ENCODE measurements at regions not wholly inside any gene's neighbourhood (a gene's known extent, or its start where the extent isn't known, plus 50 kb on each side); places are given as distances from the start of the nearest gene placed in this dataset.
A peak's percentile ranks its signal among the peaks of the same experiment; 100 is the strongest.

DNA sequence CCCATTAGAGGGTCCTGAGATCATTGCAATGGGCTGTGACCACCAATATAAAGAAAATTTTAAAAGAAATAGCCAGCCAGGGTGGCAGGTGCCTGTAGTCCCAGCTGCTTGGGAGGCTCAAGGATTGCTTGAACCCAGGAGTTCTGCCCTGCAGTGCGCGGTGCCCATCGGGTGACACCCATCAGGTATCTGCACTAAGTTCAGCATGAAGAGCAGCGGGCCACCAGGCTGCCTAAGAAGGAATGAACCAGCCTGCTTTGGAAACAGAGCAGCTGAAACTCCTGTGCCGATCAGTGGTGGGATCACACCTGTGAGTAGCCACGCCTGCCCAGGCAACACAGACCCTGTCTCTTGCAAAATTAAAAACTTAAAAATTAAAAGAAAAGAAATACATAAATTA, 102.5 kb upstream of the FOXC1 start:
- DNase-seq (ENCODE audit: extremely low read depth in 1 of 11, low read depth in 9 of 11, low spot score in 4 of 11): no peak

DNA sequence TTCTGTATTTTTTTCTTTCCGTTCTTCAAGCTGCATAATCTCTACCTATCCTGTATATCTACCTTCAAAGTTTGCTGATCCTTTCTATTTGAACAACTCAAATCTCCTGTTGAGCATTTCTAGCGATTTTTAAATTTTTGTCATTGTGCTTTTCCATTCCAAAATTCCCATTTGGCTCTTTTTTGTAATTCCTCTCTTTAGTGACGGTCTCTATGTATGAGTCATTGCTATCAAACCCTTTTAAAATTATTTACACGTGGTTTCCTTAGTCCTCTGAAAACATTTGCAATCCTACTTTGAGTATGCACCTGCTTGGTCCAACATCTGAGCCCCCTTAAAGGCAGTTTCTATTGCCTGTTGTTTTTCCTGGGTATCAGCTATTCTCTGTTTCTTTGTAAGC, 100.5 kb upstream of the FOXC1 start:
- DNase-seq (ENCODE audit: extremely low read depth in 1 of 11, low read depth in 9 of 11, low spot score in 4 of 11): no peak

DNA sequence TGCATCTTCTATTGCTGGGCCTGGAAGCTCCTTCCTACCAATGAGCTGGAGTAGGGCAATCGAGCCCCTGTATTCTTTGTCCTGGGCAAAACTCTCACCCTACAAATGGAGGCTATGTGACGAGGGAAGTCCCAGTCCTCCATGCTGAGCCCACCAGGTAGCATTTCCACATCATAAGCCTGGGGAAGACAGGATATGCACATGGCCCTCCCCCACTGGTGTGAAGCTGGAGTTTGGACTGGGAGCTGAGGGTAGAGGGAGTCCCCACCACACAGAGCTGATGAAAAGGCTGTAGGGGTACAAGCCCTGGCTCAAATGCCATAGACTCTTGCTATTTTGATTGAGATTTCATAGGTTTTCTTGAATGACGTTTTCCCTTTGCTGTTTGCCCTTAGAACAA, 99.5 kb upstream of the FOXC1 start:
- no peak for DNase-seq (ENCODE audit: extremely low read depth in 1 of 11, low read depth in 9 of 11, low spot score in 4 of 11)

DNA sequence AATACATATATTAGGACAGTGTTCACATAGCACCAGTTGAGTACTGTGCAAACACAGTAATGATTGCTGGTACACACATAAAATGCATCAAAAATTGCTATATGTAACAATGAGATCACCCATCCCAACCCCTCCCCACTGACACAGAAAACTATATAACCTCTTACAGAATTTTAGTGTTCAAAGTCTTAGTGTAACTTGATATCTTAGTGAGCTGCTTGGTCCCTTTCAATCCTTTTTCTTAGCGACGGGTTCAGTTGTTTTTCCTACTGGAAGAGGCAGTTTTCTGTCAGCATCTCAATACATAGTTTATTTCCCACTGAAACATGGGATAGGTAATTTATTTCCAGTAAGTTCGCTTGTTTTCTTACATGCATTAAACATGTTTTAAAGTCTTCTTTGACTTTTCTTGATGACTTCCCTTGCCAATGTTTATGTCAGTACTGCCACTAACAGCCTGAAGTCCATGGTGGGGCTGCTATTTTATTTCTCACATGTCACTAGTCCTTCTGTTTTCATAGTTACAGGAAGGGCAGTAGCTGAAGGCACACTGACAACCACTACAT, 96.4 kb upstream of the FOXC1 start:
- DNase-seq (ENCODE audit: extremely low read depth in 1 of 11, low read depth in 9 of 11, low spot score in 4 of 11): no peak

DNA sequence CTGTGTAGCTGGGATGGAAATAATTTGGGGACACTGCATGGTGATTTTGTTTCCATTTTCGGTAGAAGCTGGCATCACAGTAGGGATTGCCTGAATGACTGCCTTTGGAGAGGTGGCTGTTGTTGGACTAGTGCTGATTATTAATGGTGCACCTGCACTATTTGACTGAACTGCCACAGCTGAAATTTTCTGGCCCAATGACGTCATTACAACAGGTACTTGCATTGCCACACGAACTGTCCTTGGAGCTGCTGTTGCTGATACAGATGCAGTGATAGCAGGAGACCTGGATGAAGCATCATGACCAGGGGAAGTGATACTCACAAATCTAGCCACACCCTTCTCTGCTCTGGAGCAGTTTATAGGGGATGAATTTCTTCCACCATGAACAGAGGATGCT, 95.6 kb upstream of the FOXC1 start:
- DNase-seq (ENCODE audit: extremely low read depth in 1 of 11, low read depth in 9 of 11, low spot score in 4 of 11): no peak

DNA sequence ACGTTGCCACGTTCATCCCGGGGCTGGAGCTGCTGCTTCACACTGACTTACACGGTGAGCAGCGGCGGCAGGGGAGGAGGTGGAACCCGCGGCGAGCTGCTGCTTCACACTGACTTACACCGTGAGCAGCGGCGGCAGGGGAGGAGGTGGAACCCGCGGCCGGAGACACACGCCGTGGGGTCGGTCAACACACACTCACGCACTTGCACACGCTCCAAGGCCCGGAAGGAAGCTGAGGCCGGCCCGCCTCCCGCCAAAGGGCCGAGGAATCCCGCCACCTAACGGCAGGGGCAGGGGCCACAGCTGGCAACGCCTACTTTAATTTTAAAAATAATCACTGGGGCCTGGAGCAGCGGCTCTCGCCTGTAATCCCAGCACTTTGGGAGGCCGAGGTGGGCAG, 94.4 kb upstream of the FOXC1 start:
- no peak for DNase-seq (ENCODE audit: extremely low read depth in 1 of 11, low read depth in 9 of 11, low spot score in 4 of 11)

DNA sequence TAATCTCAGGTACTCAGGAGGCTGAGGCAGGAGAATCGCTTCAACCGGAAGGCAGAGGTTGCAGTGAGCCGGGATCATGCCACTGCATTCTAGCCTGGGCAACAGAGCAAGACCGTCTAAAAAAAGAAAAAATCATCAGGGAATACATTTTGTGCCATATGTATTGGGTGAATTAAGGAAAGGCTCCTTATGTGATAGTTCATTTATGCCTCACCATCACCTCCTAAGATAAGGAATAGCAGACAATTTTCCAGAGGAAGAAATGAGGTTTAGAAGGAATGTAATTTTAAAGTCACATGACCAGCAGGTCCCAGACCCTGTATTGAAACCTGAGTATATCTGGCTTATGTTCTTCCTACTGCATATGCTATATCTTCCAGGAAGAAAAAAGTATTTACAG, 93.9 kb upstream of the FOXC1 start:
- DNase-seq (ENCODE audit: extremely low read depth in 1 of 11, low read depth in 9 of 11, low spot score in 4 of 11): no peak

DNA sequence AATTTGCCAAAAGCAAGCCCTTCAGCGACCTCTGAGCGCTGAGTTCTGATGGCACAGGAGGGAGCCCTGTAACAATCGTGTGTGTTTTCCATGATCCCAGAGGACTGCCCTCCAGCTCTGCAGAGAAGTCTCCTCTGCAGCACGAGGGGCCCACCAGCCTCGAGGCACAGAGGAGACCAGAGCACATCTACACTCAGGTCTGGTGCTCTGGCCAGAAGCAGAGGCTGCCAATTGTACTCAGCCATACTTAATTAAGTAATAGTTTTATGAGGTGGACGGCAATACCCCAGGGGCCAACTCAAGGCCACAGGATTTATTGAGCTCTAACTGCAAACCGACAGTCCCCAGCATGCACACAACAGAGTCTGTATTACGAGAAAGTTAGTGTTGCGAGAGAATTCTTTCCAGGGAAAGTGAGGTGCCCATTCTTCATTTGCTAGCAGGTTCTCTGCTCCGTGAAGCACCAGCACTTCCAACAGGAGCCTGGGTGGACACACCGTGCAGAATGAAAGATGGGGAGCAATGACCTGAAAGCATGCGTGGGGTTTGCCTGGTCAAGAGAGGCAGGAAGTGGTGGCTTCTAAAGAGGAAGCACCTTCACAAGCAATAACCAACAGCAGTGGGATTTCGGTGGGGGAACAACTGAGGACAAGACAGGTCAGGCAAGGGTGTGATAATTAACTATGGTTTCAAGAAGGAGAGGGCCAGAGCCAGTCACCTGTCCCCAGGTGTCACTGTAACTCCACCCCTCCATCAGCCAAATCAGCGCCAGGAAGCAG, 92.8 kb upstream of the FOXC1 start:
- DNase-seq (ENCODE audit: extremely low read depth in 1 of 11, low read depth in 9 of 11, low spot score in 4 of 11): no peak

DNA sequence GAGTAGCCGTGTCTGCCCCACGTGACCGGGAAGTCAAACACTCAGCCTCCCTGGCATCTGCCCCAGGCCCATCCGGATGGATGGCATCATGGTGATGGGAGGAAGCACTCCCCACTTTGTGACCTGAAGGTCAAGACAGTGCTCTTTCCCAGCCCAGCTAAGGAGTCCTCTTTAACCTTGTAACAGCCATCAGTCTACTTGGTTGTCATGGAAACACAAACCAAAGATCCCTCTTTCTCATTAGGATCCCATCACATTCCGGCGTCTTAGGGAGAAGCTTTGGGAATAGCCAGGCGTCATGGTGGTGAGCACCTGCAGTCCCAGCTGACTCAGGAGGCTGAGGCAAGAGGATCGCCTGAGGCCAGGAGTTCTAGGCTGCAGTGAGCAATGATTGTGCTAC, 90.9 kb upstream of the FOXC1 start:
- no peak for DNase-seq (ENCODE audit: extremely low read depth in 1 of 11, low read depth in 9 of 11, low spot score in 4 of 11)

DNA sequence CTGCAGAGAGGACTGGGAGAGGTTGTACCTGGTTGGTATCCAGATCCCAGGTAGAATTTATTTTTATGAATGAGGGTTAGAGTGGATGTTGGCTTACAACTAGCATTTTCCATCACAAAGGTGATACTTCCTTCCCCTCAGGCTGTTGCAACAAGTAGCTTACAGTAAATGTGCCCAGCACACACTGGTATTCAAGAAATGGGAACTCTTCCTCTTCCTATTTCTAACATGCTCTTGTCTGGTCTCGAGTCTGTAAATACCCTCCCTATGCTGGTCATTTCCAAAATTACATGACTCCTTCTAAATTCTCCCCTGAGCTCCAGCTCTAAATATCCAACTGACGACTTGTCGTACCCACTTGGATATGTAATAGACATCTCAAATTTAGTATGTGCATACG, 90.1 kb upstream of the FOXC1 start:
- no peak for DNase-seq (ENCODE audit: extremely low read depth in 1 of 11, low read depth in 9 of 11, low spot score in 4 of 11)

DNA sequence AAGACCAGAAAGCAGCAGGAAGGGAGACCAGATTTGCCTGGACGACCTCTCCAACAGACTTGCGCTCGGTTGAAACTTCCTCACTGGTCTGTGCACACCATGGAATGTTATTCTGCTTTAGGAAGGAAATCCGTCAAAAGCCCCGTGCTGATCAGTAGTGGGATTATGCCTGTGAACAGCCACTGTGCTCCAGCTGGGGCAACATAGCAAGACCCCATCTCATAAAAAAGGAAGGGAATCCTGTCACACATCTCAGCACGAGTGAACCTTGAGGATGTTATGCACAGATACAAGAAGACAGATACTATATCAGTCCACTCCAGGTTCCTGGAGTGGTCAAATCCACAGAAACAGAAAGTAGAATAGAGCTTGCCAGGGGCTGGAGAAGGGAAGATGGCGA, 86.9 kb upstream of the FOXC1 start:
- no peak for DNase-seq (ENCODE audit: extremely low read depth in 1 of 11, low read depth in 9 of 11, low spot score in 4 of 11)

DNA sequence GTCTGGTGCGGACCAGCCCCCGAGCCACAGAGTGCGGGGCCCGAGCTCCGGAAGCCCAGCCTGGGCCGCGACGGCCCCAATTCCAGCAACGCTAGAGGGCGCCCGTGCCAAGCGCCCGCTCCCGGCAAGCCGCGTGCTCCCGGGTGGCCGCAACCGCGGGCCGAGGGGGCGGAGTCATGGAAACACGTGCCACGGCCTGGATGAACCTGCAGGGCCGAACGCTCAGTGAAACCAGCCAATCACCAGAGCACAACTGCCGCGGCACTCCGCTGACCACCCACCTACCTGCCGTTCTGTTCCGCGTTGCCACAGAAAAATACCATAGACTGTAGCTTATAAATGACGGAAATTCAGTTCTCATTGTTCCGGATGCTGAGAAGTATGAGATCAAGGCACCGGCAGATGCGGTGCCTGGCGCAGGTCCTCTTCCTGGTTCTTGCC, 85.7 kb upstream of the FOXC1 start:
- peak; percentile 28 to 68 (median 55) for DNase-seq (ENCODE audit: extremely low read depth in 1 of 11, low read depth in 9 of 11, low spot score in 4 of 11)

DNA sequence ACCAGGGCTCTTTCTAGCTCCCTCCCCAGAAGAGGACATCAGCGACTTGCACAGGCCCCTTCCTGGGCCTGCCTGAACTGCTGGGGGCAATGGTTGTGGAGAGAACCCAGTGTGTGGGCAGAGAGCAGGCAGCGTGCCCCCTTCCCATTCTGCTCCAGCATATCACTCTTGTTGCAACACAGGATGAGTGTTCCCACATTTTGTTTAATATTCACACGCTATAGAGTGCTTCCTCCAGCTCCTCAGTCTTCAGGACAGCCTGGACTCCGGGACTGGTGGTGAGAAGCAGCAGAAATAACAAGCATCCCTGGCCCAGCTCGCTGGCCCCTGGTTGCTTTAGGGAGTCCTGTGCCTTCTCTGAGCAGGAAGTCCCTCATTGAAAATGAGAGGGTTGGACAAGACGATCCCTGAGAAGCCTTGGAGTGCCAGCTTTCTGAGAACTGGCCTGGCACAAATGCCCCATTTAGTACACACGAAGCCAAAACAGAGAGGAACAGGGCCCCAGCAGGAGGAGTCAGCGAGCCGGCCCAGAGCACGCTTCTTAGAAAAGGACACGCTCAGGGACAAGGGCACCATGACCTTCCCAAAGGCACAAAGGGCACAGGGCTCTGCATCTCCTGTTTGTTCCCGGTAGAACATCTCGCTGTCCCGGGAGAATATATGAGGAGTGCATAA, 84.2 kb upstream of the FOXC1 start:
- DNase-seq (ENCODE audit: extremely low read depth in 1 of 11, low read depth in 9 of 11, low spot score in 4 of 11): no peak

DNA sequence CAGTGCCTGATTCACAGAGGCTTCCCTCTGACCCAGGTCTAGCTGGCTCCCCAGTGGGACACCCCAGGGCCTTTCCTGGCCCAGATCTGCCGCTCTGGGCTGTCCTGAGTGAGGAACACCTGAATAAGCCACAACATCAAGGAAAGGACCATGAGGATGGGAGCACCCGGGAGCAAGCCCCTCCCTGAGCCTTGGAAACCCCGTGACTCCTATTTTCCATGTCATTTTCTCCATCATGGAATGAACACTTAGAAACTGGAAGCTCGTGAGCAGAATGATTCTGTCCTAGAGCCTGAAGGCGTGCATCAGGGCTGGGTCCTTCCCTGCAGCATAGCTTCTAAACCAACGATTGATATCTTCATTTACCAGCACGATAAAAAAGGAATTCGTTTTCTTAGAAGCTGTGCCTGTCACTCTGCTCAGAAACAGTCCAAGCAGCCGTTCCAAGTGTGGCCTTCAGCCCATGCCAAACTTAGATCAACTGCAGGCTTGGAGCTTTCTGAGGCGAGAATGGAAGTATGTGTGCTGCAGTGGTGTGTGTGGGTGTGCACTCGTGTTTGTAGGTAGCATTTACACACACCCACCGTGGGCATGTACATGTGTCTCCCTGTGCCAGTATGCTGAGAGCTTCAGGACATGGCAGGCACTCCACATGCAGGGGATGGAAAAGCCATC, 83.2 kb upstream of the FOXC1 start:
- DNase-seq (ENCODE audit: extremely low read depth in 1 of 11, low read depth in 9 of 11, low spot score in 4 of 11): no peak

DNA sequence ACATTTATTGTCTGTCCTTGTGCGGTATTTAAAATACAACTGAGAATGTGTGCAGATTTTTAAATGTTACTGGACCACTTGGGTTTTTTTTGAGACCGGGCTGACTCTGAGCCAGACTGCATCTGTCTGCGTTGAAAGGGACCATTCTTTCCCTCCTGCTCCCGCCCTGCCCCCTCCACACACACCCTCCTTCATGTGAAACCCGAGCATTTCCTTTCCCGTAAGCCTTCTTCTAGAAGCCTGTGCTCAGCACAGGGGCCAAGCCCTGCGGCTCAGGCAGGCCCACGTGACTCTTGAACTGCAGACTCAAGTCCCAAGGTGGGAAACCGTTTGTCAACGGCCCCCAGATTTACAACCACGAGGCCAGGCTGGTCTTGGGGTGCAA, 82.7 kb upstream of the FOXC1 start:
- peak in 10 of 11 donors; percentile 33 to 78 (median 54) for DNase-seq (ENCODE audit: extremely low read depth in 1 of 11, low read depth in 9 of 11, low spot score in 4 of 11)

DNA sequence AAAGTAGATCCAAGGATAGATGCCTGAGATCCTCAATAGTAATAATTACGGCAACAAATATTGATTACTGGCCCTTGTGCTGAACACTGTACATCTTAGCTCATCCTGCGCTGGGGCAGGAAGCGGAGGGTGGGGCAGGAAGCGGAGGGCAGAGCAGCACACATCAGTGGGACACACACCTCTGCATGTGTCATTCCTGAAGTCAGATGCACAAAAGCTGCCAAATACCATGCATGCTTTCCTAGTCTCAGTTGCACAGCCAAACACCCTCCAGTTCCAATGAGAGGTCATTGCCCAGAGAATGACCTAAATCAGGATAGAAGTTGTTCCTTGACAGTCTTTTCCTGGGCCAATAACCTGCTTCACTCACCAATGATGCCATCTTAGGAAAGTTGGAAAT, 74.4 kb upstream of the FOXC1 start:
- no peak for DNase-seq (ENCODE audit: extremely low read depth in 1 of 11, low read depth in 9 of 11, low spot score in 4 of 11)

DNA sequence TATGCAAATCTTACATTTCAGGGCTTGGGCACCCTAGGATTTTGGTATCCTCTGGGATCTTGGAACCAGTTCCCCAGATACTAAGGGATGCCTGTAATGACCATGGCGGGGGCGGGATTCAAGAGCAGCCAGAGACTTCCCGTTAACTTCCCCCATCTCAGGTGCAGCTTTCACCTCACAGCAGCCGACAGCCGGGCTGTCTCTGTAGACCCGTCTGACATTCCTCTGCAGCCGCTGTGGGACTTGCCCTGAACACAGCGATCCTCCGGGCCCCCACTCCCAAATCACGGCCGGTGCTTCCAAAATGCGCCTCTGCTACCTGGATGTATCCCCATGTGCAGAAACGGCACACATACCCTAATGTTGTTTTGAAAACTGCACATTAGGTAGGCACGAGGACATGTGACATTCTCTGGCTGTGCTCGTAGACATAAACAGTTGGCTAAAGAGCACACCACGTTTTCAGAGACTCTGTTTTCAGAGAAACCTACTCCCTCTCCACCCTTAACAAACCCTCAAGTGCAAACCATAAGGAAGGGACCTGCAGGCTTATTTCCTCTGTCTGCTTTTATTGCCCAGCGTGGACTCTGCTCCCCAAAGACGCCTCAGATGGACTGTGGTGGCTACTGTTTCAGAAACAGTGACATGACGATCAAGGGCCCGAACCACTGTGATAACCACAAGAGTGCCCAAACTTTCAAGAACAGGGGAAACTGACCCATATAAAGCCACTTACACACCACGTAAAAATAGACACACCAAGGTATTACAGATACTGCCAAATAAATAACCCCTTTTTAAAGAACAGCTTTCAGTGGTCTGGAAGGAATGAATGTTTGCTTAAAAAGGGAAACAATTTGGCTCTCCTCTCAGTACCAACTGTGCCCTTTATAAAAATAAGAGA, 72.9 kb upstream of the FOXC1 start:
- DNase-seq (ENCODE audit: extremely low read depth in 1 of 11, low read depth in 9 of 11, low spot score in 4 of 11): no peak

DNA sequence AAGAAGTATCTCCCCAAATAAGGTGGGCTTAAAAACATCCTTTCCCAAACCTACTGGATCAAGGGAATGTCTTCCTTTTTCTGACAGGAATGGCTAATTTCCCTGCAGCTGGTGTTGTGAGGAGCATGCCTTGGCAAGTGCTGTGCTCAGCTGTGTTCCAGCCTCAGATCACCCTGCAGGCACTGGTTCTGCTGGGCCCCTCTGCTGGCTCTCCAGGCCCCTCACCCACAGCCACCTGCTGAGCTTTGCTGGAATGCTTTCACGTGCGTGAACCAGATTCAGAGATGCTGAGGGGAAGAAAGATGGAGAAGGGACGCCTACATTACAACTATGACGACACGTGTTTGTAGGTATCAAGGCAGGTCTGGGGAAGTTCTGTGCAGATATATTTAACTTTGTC, 71.3 kb upstream of the FOXC1 start:
- no peak for DNase-seq (ENCODE audit: extremely low read depth in 1 of 11, low read depth in 9 of 11, low spot score in 4 of 11)

DNA sequence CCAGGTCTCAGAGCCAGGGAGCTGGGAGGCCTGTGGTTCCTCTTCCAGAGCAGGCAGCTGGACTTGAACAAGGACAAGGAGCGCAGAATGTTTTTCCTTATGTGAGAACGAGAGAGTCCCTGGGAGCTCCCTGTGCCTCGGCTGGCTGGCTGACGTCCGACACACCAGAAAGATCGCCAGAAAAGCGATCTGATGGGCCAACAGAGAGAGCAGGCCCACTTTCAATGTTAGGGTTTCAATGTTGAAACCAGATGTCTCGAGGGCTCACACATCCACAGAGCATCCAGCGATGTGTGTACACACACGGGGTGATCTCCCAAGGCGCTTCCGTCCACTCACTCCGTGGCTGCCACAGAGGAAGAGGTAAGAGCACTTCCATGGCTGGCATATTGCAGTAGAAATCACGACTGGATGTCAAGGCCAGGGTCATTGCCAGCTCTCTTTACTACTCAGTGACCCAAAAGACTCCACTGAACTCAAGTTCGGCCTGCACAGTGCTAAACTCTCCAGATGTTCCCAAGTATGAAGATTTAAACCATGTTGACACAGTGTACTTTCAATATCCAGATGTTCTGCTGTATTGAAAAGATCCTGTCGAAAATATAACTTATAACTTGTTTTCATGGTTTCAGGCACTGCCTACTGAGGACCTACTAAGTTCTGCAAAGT, 70.8 kb upstream of the FOXC1 start:
- DNase-seq (ENCODE audit: extremely low read depth in 1 of 11, low read depth in 9 of 11, low spot score in 4 of 11): no peak
